Brain microvascular endothelial cell (primary cell): ENCODE measurements at regions not wholly inside any gene's neighbourhood (a gene's known extent, or its start where the extent isn't known, plus 50 kb on each side); places are given as distances from the start of the nearest gene placed in this dataset.

Source experiments
- DNase-seq: peaks from one replicate; pipeline ENCODE4 v3.0.0-alpha.2; 2020
- H3K27ac ChIP-seq: fragments of 250-450 bp; sonication (Bioruptor Pico); 2 replicates; pipeline ENCODE4 v1.5.1; 2020; ENCODE audit warnings: mild to moderate bottlenecking, moderate library complexity
- H3K27me3 ChIP-seq: fragments of 250-450 bp; sonication (Bioruptor Pico); replicated peaks from 2 replicates; pipeline ENCODE4 v1.5.1; 2020; ENCODE audit warnings: mild to moderate bottlenecking
- H3K36me3 ChIP-seq: fragments of 250-450 bp; sonication (Bioruptor Pico); replicated peaks from 2 replicates; pipeline ENCODE4 v1.5.1; 2020; ENCODE audit warnings: mild to moderate bottlenecking
- H3K4me3 ChIP-seq: 2 replicates; pipeline ENCODE4 v1.5.1; 2011; ENCODE audit warnings: low read depth, mild to moderate bottlenecking, control low read depth, low read length, moderate library complexity
- in situ Hi-C: cut with HindIII; loops from 2 replicates; pipeline ENCODE4 v1.10.0; 2017; ENCODE audit warnings: low sequenced_read_pairs, low pct_ligation_motif_present
- TF ChIP-seq, protein P1 (sequence below): IDR thresholded peaks from 2 replicates; pipeline ENCODE4 v1.5.1; 2011; ENCODE audit warnings: low read depth, mild to moderate bottlenecking, moderate library complexity, low read length, control low read depth, inconsistent platforms; ENCODE audit errors: missing control alignments

DNA sequence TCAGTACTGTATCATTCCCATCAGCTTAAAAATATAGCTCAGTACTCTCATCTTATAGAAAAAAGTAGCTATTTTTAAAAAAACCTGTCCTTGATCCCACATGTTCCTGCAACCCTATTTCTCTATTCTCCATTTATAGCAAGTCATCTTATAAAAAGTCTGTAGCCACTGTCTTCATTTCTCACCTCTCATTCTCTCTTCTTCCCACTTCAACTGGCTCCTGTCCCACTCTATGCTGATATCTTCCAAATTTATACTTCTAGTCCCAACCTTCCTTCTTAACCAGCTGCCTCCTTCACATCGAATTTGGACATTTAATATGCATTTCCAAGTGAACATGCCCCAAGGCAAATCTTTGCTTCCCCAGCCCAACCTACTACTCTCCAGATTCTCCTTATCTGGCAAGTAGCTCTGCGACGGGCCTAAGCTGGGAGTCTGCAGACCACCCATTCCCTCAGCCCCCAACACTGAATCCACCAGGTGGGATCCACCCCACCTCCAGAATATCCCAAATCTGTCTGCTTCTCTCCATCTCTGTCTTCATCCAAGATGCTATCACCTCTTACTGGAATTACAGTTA is 52.0 kb upstream of the TANC2 start:
- in situ Hi-C loops: no loop called here
- no peak overlapping the region for H3K27ac ChIP-seq
- TF ChIP-seq, protein P1, sequence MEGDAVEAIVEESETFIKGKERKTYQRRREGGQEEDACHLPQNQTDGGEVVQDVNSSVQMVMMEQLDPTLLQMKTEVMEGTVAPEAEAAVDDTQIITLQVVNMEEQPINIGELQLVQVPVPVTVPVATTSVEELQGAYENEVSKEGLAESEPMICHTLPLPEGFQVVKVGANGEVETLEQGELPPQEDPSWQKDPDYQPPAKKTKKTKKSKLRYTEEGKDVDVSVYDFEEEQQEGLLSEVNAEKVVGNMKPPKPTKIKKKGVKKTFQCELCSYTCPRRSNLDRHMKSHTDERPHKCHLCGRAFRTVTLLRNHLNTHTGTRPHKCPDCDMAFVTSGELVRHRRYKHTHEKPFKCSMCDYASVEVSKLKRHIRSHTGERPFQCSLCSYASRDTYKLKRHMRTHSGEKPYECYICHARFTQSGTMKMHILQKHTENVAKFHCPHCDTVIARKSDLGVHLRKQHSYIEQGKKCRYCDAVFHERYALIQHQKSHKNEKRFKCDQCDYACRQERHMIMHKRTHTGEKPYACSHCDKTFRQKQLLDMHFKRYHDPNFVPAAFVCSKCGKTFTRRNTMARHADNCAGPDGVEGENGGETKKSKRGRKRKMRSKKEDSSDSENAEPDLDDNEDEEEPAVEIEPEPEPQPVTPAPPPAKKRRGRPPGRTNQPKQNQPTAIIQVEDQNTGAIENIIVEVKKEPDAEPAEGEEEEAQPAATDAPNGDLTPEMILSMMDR: no peak

DNA sequence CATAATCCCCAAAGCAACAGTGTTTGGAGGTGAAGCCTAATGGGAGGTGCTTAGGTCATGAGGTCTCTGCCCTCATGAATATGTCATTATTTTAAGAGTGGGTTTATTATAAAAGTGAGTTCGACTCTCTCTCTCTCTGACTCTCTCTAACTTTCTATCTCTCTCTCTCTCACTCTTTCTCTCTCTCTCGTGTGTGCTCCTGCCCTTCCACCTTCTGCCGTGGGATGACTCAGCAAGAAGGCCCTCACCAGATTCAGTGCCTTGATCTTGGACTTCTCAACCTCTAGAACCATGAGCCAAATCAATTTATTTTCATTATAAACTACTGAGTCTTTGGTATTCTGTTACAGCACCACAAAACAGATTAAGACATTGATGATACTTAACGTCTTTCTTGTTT is 53.7 kb upstream of the TANC2 start:
- no peaks in the 10 kb centered on the region for H3K36me3 ChIP-seq
- no peak overlapping the region for H3K4me3 ChIP-seq
- no peak for DNase-seq
- H3K27me3 ChIP-seq: no peaks in the 10 kb centered on the region
- no peak overlapping the region for H3K27ac ChIP-seq
- TF ChIP-seq, protein P1: no peak
- in situ Hi-C loops: no loop called here

More for the DNA sequence above, 52.0 kb upstream of the TANC2 start:
- Histone ChIP-seq H3K27me3 (no peaks in the 10 kb centered on the region), H3K36me3 (no peaks in the 10 kb centered on the region), H3K4me3 (no peak overlapping the region)
- DNase-seq: no peak

DNA sequence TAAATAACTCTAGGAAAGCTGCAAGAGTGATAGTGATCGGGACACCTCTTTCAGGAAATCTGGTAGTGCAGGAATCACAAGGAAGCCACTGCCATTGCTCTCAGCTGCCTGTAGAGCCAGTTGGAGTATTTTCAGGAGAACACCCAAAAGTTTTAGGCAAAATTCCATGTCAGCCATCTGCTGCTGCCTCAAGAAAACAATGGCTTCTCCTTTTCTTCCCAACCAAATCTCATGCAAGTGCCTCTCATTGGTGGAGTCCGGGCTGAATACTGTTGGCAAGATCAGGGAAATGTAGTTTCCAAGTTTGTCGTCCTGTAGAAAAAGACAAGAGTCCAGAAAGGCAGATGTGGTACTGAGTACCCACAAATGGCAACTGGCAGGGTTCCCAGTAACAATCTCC is 54.9 kb upstream of the TANC2 start:
- no peak overlapping the region for H3K4me3 ChIP-seq
- no peak for DNase-seq
- TF ChIP-seq, protein P1: no peak
- H3K27ac ChIP-seq: no peak overlapping the region
- H3K27me3 ChIP-seq: no peaks in the 10 kb centered on the region
- in situ Hi-C loops: no loop called here
- no peaks in the 10 kb centered on the region for H3K36me3 ChIP-seq

DNA sequence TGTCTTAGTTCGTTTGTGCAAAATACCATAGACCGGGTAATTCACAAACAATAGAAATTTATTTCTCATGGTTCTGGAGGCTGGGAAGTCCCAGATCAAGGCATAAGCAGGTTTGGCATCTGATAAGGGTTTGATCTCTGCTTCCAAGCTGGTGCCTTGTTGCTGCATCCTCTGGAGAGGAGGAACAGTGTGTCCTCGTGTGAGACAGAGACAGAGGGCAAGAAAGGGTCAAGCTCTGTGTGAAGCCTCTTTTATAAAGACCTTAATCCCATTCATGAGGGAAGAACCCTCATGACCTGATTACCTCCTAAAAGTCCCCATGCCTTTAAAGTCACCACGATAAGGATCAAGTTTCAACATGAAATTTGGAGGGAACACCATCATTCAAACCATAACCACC is 55.8 kb upstream of the TANC2 start:
- Histone ChIP-seq H3K4me3 (no peak overlapping the region), H3K36me3 (no peaks in the 10 kb centered on the region), H3K27me3 (no peaks in the 10 kb centered on the region), H3K27ac (no peak overlapping the region)
- in situ Hi-C loops: no loop called here
- no peak for DNase-seq
- TF ChIP-seq, protein P1: no peak

DNA sequence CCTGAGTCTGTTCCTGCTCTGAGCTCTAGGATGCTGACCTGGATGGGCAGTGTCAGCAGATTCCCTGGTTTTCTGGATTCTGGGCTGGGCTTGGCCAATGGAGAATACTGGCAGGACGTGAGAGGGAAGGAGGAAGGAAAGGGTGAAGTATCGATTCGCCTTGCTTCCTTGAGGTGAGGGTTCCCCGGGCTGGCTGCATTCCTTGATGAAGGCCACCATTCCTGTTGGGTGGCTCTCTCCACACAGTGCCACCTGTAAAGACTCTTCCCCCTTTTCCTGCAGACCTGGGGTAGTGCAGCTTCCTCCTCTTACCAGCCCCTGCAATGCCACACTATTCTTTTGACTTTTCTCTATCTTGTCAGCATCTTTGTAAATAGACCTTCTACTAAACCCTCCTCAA is 58.1 kb upstream of the TANC2 start:
- H3K27ac ChIP-seq: no peak overlapping the region
- TF ChIP-seq, protein P1: no peak
- DNase-seq: no peak
- H3K36me3 ChIP-seq: no peaks in the 10 kb centered on the region
- no peaks in the 10 kb centered on the region for H3K27me3 ChIP-seq
- in situ Hi-C loops: no loop called here
- H3K4me3 ChIP-seq: no peak overlapping the region

DNA sequence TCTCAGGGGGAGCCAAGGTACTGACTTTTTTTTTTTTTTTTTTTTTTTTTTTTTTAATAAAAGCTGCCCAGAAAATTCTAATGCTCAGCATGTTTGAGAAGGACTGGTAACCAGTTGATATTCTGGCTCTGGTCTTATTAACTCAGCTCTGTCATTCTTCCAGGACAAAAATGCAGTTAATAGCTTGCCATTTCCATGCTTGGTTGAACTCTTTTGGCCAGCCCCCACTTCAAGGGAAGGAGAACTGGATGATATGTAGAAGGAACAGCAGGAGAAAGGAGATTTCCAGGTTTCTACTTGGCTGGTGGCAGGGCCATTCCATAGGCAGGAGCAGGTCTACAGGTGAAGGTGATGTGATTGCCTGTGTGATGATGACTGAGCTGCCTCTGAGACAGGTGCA is 59.2 kb upstream of the TANC2 start:
- no peak for DNase-seq
- Histone ChIP-seq H3K27me3 (no peaks in the 10 kb centered on the region), H3K27ac (no peak overlapping the region), H3K36me3 (no peaks in the 10 kb centered on the region), H3K4me3 (no peak overlapping the region)
- in situ Hi-C loops: no loop called here
- TF ChIP-seq, protein P1: no peak
